ENCODE measurements at regions not wholly inside any gene's neighbourhood (a gene's known extent, or its start where the extent isn't known, plus 50 kb on each side); places are given as distances from the start of the nearest gene placed in this dataset.

GRCh38 chr10:6885284-6885683, 305.2 kb upstream of the PRKCQ start:
- TF ChIP-seq, protein P1, sequence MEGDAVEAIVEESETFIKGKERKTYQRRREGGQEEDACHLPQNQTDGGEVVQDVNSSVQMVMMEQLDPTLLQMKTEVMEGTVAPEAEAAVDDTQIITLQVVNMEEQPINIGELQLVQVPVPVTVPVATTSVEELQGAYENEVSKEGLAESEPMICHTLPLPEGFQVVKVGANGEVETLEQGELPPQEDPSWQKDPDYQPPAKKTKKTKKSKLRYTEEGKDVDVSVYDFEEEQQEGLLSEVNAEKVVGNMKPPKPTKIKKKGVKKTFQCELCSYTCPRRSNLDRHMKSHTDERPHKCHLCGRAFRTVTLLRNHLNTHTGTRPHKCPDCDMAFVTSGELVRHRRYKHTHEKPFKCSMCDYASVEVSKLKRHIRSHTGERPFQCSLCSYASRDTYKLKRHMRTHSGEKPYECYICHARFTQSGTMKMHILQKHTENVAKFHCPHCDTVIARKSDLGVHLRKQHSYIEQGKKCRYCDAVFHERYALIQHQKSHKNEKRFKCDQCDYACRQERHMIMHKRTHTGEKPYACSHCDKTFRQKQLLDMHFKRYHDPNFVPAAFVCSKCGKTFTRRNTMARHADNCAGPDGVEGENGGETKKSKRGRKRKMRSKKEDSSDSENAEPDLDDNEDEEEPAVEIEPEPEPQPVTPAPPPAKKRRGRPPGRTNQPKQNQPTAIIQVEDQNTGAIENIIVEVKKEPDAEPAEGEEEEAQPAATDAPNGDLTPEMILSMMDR (IDR thresholded peaks at IDR 0.05) = no peak
- Histone ChIP-seq H3K4me1 (no peaks in the 10 kb centered on the region), H3K9me3 (no peaks in the 10 kb centered on the region), H3K36me3 (no peaks in the 10 kb centered on the region), H3K4me3 (no peak overlapping the region), H3K27ac (no peak overlapping the region), H3K27me3 (no peaks in the 10 kb centered on the region)
- DNase-seq (no peak), ATAC-seq (no peak)
- intact Hi-C loops (cut with DNase I) = no loop called here

DNA sequence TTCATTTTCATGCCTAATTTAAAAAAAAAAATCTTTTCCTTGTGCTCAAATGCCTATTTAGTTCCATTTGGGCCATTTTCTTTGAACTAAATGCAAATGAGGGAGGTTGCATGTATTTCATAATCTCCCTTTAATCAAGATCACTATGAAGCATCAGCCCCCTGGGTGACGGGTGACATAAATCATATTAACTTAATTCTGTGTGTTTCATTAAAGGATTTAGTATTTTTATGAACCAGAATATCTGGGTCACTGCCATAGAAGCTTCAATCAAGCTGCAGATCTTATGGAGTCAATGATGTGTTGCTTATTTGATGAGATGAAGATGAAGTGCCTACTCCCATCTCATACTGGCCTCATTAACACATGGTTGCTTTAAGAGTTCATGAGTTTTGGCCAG, 301.9 kb upstream of the PRKCQ start:
- Histone ChIP-seq H3K4me1 (no peaks in the 10 kb centered on the region), H3K9me3 (no peaks in the 10 kb centered on the region), H3K36me3 (no peaks in the 10 kb centered on the region), H3K4me3 (no peak overlapping the region), H3K27ac (no peak overlapping the region), H3K27me3 (no peaks in the 10 kb centered on the region)
- intact Hi-C loops (cut with DNase I) = no loop called here
- TF ChIP-seq, protein P1 (IDR thresholded peaks at IDR 0.05) = no peak
- no peak for ATAC-seq
- no peak for DNase-seq

DNA sequence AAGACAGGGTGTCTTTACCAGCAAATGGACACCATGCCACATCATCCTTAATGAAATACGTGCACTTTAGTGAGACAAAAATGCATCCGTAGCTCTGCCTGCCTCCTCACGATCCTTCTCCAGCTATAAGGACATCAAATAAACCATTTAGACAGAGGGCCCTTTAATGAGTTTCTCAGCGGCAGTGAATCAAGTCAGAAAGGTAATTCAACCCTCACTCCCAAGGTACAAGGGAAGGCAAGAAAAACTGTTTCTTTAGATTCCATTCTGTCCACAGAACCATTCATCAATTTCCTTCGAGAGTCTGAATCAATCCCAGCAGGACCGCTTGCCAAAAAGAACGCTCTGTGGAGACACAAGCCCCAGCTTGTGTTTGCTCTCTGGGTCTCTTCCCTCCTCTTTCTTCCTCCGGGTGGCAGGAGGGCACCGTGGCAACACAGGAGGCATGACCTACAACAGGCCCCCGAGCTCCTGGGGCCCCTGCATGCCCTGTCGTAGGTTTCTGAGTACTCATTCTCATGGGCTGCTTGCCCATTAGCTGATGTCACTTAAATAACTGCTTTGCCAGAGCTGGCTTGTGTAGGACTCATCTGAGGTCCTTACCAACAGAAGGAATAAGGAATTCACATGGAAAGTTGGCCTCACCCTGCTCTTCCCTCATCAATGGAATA, 297.8 kb upstream of the PRKCQ start:
- H3K36me3 ChIP-seq = no peaks in the 10 kb centered on the region

DNA sequence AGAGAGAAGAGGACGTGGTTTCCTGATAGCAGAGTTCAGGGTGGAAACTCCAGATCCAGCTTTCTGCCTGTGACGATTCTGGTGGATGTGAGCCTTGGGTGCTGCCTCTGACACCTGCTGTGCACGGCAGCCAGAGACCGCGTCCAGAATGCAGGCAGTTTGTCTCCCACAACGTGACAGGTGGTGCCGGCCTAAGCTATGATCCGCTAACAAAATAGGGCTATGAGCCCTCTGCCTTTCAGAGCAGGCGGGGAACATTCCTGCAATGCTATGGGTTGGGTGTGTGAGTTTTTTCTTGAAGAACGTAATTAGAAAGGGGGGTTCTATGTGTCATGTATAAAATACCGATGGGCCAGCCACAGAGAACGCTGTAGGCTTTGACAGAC, 297.3 kb upstream of the PRKCQ start:
- ATAC-seq = no peak

More for the DNA sequence above, 297.8 kb upstream of the PRKCQ start:
- TF ChIP-seq, protein P1 (IDR thresholded peaks at IDR 0.05) = no peak
- Histone ChIP-seq H3K27me3 (peaks cover 10% of the 10 kb centered on the region), H3K4me1 (no peaks in the 10 kb centered on the region), H3K4me3 (no peak overlapping the region), H3K9me3 (no peaks in the 10 kb centered on the region), H3K27ac (no peak overlapping the region)
- ATAC-seq (peak; percentile 24), DNase-seq (no peak)
- intact Hi-C loops (cut with DNase I) = no loop called here

GRCh38 chr10:6875269-6875865, 295.3 kb upstream of the PRKCQ start:
- H3K27me3 ChIP-seq = peaks cover 10% of the 10 kb centered on the region
- TF ChIP-seq, protein P1 (IDR thresholded peaks at IDR 0.05) = no peak
- ATAC-seq (peak; percentile 61), DNase-seq (no peak)
- no peaks in the 10 kb centered on the region for H3K4me1 ChIP-seq
- H3K27ac ChIP-seq = no peak overlapping the region
- H3K36me3 ChIP-seq = no peaks in the 10 kb centered on the region
- no peaks in the 10 kb centered on the region for H3K9me3 ChIP-seq
- intact Hi-C loops (cut with DNase I) = no loop called here
- no peak overlapping the region for H3K4me3 ChIP-seq

More for the DNA sequence above, 297.3 kb upstream of the PRKCQ start:
- H3K27ac ChIP-seq = no peak overlapping the region
- no peaks in the 10 kb centered on the region for H3K4me1 ChIP-seq
- TF ChIP-seq, protein P1 (IDR thresholded peaks at IDR 0.05) = no peak
- peaks cover 10% of the 10 kb centered on the region for H3K27me3 ChIP-seq
- no peaks in the 10 kb centered on the region for H3K9me3 ChIP-seq
- DNase-seq = no peak
- no peaks in the 10 kb centered on the region for H3K36me3 ChIP-seq
- no peak overlapping the region for H3K4me3 ChIP-seq
- intact Hi-C loops (cut with DNase I) = no loop called here
